Putamen (tissue), 1 donor: ENCODE measurements at regions not wholly inside any gene's neighbourhood (a gene's known extent, or its start where the extent isn't known, plus 50 kb on each side); places are given as distances from the start of the nearest gene placed in this dataset.

Source experiments
- DNase-seq: peaks from one replicate; pipeline ENCODE4 v3.0.0-alpha.2; 2016; ENCODE audit warnings: low spot score

DNA sequence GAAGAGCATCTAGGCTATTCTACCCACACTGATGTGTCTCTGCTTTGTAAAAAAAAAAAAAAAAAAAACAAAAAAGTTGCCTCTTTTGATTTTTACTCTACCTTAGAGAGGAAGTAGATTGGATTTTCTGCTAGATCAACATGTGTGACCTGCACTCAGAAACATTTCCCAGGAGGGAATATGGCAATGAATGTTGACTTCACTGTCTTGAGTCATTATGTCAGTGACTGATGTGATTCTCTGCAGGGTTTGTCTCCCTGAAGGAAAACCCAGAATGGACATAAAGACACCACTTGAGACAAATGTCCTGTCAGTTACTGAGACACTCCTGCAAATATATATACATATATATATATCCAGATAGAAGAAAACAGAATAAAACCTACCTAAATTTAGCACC lies 370.3 kb downstream of the BMPER start:
- no peak for DNase-seq

GRCh38 chr7:34277016-34277802 lies 371.9 kb downstream of the BMPER start:
- DNase-seq = no peak

DNA sequence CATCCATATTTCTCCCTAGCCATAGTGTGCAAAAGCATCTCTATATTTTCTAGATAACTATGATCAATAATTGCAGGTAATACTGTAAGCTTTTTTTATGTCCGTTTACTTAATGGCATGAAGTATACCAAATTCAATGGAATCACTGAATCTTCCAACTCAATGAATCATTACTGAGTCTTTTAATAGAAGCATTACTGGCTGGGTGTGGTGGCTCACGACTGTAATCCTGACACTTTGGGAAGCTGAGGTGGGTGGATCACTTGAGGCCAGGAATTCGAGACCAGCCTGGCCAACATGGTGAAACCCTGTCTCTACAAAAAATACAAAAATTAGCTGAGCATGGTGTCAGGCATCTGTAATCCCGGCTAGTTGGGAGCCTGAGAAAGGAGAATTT lies 372.5 kb downstream of the BMPER start:
- DNase-seq = no peak

DNA sequence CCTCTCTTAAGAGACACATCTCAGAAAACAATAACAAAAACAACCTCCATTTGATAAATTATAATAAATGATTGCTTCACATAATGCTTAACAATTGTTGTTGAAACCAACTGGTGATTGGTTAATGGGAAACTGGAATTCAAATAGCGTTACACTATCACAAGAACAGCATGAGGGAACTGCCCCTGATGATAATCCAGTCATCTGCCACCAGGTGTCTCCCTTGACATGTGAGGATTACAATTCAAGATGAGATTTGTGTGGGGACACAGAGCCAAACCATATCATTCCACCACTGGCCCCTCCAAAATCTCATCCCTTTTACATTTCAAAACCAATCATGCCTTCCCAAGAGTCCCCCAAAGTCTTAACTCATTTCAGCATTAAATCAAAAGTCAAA lies 375.9 kb downstream of the BMPER start:
- DNase-seq = no peak

- DNase-seq = no peak
Observed at GRCh38 chr7:34282271-34282670, 375.7 kb upstream of the NPSR1 start.

DNA sequence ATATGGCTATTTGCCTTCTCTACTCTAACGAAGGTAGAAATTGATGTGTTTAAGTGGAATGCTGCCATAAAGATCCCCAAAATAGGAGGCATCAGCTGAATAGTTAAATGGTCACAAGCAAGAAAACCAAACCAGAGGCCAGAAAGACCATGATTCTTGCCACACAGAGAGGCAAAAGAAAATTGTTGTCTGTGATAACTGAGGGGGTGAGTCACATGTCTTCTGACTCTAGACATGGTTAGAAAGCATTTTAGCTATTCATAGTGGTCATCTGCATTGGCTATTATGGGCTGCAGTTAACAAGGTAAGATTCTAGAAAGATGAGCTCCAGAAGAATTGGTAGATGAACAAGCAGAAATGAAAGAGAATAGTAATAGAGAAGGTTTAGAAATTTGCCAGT lies 361.4 kb upstream of the NPSR1 start:
- DNase-seq = no peak

DNA sequence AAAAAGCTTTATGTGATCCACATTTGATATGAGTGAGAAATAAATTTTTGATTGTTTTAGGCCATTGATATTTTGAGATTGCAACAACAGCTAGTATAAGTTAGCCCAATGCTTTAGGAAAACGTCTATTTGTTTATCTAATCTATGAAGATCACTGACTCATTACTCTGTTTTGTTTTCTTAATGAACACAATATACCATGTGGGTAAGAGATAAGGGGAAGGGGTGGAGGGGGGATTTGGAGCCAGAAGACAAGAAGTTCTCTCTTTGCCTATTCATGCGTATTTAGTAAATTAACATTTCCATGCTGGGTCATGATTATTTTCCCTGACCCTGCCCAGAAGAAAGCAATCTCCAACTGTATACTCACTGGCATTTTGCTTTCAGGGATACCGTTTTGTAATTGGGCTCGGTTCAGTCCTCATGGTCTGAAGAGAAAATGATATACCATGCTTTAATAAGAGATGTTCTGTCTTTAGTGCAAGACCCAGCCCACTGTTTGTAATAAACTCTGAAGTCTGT lies 359.5 kb upstream of the NPSR1 start:
- DNase-seq = no peak

- no peak for DNase-seq
Observed at GRCh38 chr7:34299066-34299465, 359.0 kb upstream of the NPSR1 start.

DNA sequence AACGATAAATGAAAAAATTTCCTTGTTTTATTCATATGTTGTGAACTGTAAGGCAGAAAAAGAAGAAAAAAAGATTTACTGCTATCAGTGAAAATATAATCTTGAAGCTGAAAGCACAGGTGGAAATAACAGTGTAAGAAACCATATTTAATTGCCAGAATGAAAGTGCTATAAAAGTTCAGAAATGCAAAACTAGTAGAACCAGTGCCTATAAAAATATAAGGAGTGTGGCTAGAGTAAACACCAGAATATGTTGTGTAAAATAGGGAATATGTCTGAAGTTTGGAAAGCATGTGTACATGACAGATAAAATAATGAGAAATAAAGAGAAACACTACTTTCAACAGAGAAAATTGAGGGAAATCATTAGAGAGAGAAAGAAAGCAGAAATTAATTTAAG lies 350.5 kb upstream of the NPSR1 start:
- no peak for DNase-seq

GRCh38 chr7:34308595-34308994 lies 349.4 kb upstream of the NPSR1 start:
- no peak for DNase-seq

- DNase-seq = peak; percentile 3
Observed at GRCh38 chr7:34309116-34309515, 348.9 kb upstream of the NPSR1 start.

DNA sequence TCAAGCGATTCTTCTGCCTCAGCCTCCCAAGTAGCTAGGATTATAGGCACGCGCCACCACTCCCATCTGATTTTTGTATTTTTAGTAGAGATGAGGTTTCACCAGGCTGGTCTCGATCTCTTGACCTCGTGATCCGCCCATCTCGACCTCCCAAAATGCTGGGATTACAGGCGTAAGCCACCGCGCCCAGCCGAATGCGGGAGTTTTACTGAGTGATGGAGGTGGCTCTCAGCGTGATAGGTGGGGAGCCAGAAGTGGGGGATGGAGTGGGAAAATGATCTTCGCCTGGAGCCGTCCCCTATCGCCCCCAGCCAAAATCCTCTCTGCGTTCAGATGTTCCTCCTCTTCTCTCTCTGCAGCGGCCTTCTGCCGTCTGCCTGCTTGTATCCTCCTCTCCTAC lies 348.4 kb upstream of the NPSR1 start:
- DNase-seq = no peak

GRCh38 chr7:34311591-34311990 lies 346.4 kb upstream of the NPSR1 start:
- no peak for DNase-seq

- DNase-seq = no peak
Observed at GRCh38 chr7:34312624-34313023, 345.4 kb upstream of the NPSR1 start.

- no peak for DNase-seq
Observed at GRCh38 chr7:34313289-34313688, 344.7 kb upstream of the NPSR1 start.

DNA sequence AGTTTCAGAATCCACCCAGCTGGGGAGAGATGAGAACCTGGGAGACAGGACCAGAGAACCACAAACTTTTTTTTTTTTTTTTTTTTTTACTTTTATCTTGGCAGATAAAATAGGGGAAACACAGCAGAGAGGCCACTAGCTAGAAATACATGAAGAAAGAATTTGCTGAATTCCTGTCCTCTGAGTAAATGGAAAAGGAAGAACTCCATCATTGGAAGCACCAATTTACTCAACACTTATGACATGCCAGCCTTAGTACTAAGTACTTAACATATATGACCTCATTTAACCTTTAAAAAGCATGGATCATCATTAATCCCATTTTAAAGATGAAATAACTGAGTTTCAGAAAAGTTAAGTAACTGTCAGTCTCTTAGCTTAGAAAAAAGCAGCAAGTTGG lies 343.0 kb upstream of the NPSR1 start:
- DNase-seq = no peak

- no peak for DNase-seq
Observed at GRCh38 chr7:34317039-34317438, 341.0 kb upstream of the NPSR1 start.

DNA sequence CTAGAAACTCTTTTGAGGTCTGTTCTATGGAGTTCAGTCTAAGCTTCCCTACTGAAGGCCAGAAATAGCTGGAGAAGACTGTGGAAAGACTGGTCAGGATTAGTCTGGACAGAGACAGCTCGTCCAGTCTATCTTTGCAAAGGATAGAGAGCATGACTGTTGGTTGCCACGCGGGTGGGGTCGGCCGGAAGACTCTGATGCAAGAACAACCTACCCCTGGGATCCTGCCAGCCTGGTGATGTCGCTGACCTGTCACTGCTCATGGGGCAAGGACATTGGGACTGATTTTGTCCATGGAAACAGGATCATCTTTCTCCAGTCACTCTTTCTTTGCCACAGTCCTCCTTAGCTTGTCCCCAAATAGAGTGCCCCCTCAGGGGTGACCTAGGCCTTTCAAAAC lies 337.6 kb upstream of the NPSR1 start:
- DNase-seq = no peak

- peak; percentile 31 for DNase-seq
Observed at GRCh38 chr7:34320926-34321661, 336.9 kb upstream of the NPSR1 start.

DNA sequence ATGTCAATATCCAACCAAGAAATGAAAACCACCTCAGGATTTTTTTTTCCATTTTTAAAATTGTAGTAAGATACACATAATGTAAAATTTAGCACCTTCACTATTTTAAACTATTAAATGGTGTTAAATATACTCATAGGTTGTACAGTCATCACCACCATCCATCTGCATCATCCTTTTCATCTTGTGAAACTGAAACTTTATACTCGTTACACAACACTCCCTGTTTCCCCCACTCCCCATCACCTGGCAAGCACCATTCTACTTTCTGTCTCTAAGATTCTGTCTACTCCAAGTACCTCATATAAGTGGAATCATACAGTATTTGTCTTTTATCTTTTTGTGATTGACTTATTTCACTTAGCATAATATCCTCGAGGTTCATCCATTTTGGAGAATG lies 335.2 kb upstream of the NPSR1 start:
- DNase-seq = no peak

DNA sequence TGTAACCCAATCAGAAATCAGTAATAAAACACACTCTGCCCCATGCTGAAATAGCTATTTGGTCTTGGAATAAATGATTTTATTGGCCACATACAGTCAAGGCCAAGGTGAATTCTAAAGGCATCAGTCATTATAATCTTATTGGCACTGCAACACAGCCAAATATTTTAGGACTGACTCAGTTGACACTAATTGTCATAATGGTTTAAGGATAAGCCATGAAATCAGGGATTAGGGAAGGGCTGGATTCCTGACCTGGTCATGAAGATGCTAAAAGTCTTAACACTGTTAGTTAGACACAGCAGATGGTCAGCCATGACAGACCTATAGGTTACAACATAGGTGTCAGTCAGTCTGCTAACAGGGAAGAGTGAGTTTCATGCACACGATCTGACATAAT lies 330.3 kb upstream of the NPSR1 start:
- no peak for DNase-seq

DNA sequence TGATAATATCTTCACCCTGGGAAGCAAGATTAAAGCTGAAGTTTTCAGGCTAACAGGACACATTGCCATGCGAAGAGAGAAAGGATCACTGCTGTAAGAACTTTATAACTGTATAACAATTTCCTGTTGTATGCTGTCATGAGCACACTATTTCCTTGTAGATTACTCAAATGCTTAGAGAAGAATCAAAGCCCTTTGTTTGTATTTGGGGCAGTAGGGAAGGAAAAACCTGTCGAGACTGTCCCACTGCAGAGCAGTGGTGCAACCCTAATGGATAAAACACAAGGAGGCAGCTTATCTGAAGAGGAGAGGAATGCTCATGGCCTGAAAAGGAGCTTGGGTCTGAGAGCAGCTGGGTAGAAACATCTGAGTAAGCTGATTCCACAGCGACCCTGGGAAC lies 327.7 kb upstream of the NPSR1 start:
- no peak for DNase-seq

DNA sequence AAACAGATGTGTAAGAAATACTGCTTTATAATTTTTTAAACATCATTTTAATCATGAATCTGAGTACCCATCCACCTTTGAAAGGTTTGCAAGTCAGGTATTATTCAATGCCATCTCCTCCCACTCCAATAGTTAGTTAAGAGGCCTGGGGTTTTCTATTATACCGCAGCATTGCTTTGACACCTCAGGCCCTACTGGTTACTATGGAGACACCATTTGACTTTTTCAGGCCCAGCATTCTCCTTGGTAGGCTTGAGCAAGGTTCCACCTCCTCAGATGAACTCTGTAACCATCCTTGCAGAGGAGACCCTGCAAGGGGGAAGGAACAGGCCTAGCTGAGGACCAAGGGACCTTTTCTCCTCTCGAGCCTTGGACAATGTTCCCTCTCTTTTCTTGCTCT lies 326.9 kb upstream of the NPSR1 start:
- DNase-seq = no peak

GRCh38 chr7:34332006-34332405 lies 326.0 kb upstream of the NPSR1 start:
- DNase-seq = no peak
